ENCODE measurements at regions not wholly inside any gene's neighbourhood (a gene's known extent, or its start where the extent isn't known, plus 50 kb on each side); places are given as distances from the start of the nearest gene placed in this dataset.

DNA sequence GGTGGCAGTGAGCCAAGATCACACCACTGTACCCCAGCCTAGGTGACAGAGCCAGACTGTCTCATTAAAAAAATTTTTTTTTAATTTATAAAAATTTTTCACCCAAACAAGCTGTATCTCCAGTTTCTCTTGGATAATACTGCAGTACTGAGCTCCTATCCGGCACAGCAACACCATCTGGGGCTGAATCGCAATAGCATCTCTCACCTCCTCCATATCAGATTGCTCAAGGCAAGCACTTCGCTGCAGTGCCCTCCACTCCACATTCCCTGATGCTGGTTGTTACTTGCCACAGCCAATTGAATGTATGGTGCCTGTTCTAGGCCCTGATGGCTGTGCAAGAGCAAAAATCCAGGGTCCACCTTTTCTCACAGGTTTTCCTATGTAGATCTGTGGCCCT, 69.3 kb upstream of the FAM241A start:
- no peaks in the 10 kb centered on the region for H3K4me1 Mint-ChIP-seq (ENCODE audit: low read depth)
- H3K4me3 Mint-ChIP-seq (ENCODE audit: unreplicated experiment) = no peak overlapping the region
- no peaks in the 10 kb centered on the region for H3K36me3 Mint-ChIP-seq (ENCODE audit: low read depth)
- peaks cover 2% of the 10 kb centered on the region for H3K27me3 Mint-ChIP-seq (ENCODE audit: low read depth)
- no peak overlapping the region for H3K27ac Mint-ChIP-seq (ENCODE audit: unreplicated experiment)
- peaks cover 19% of the 10 kb centered on the region for H3K9me3 Mint-ChIP-seq (ENCODE audit: low read depth)
- TF ChIP-seq, protein P1, sequence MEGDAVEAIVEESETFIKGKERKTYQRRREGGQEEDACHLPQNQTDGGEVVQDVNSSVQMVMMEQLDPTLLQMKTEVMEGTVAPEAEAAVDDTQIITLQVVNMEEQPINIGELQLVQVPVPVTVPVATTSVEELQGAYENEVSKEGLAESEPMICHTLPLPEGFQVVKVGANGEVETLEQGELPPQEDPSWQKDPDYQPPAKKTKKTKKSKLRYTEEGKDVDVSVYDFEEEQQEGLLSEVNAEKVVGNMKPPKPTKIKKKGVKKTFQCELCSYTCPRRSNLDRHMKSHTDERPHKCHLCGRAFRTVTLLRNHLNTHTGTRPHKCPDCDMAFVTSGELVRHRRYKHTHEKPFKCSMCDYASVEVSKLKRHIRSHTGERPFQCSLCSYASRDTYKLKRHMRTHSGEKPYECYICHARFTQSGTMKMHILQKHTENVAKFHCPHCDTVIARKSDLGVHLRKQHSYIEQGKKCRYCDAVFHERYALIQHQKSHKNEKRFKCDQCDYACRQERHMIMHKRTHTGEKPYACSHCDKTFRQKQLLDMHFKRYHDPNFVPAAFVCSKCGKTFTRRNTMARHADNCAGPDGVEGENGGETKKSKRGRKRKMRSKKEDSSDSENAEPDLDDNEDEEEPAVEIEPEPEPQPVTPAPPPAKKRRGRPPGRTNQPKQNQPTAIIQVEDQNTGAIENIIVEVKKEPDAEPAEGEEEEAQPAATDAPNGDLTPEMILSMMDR (IDR thresholded peaks at IDR 0.05) = no peak
- DNase-seq (ENCODE audit: low spot score) = no peak

DNA sequence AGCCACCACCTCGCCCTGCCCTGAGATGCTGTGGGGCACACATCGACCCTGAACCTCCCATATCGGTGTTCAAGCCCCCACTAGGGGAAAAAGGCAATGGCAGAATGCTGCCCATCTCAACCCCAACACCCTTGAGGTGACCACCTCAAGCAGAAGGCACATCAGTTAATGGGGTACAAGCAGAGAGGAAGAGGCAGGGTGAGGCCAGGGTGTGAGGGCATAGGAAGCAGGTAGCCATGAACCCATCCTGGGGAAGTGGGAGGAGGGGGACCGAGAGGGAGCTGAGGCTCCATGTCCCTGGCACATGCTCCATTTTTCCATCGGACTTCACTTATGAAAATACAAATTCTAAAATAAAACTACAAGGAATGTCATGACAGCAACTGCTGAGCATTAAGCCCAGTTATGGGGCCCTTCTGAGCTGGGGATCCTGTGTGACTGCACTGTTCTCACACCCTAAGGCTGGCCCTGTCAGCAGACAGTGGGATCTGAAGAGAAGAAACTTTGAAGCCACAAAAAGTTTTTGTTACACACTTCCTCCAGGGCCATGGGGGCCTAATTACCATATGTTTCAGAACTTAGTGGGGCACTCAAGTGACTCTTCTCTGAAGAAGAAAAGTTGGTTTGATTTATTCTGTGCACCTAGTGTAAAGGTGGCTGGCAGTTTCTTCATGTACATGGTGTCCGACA, 68.2 kb upstream of the FAM241A start:
- Mint-ChIP-seq H3K4me3 (ENCODE audit: unreplicated experiment) (no peak overlapping the region), H3K27ac (ENCODE audit: unreplicated experiment) (no peak overlapping the region)
- TF ChIP-seq, protein P1 (IDR thresholded peaks at IDR 0.05) = no peak

DNA sequence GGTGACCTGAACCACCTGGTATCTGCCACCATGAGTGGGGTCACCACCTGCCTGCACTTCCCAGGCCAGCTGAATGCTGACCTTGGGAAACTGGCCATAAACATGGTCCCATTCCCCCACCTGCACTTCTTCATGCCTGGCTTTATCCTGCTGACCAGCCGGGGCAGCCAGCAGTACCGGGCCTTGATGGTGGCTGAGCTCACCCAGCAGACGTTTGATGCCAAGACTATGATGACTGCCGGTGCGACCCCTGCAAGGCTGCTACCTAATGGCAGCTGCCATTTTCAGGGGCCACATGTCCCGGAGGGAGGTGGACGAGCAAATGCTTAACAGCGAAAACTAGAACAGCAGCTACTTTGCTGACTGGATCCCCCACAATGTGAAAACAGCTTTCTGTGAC, 67.5 kb upstream of the FAM241A start:
- H3K27me3 Mint-ChIP-seq (ENCODE audit: low read depth) = no peaks in the 10 kb centered on the region
- no peak for DNase-seq (ENCODE audit: low spot score)
- H3K4me3 Mint-ChIP-seq (ENCODE audit: unreplicated experiment) = no peak overlapping the region
- H3K36me3 Mint-ChIP-seq (ENCODE audit: low read depth) = no peaks in the 10 kb centered on the region
- no peak overlapping the region for H3K27ac Mint-ChIP-seq (ENCODE audit: unreplicated experiment)
- TF ChIP-seq, protein P1 (IDR thresholded peaks at IDR 0.05) = no peak
- H3K9me3 Mint-ChIP-seq (ENCODE audit: low read depth) = peaks cover 12% of the 10 kb centered on the region
- no peaks in the 10 kb centered on the region for H3K4me1 Mint-ChIP-seq (ENCODE audit: low read depth)

More for the DNA sequence above, 68.2 kb upstream of the FAM241A start:
- H3K36me3 Mint-ChIP-seq (ENCODE audit: low read depth) = no peaks in the 10 kb centered on the region
- DNase-seq (ENCODE audit: low spot score) = no peak
- H3K4me1 Mint-ChIP-seq (ENCODE audit: low read depth) = no peaks in the 10 kb centered on the region
- peaks cover 19% of the 10 kb centered on the region for H3K9me3 Mint-ChIP-seq (ENCODE audit: low read depth)
- peaks cover 2% of the 10 kb centered on the region for H3K27me3 Mint-ChIP-seq (ENCODE audit: low read depth)

DNA sequence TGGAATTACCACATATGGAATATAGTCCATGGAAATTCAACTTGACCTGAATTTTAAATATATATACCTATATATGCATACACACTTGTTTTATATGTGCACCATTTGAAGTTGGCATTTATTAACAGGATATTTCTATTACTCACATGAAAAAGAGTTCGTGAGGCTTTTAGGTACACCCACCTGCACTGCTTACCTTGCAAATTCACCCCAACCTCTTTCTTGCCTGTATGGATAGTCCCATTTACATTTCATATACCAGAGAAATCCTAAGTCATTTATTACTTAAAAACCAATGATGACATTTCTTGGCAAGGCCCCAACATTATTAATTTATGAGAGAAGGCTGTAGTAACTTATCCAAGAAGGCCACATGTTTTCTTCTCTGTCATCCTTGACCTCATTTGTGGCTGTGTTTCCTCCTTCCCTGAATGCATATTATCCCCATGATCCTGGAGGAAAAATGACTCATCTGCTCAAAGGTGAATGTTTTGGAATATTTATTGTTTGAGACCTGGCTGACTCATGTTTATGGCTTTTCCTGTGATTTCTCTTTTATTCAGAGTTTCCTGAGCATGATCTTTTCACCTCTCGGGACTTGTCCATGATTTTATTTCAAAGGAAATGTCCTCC, 62.2 kb upstream of the FAM241A start:
- no peak overlapping the region for H3K27ac Mint-ChIP-seq (ENCODE audit: unreplicated experiment)
- H3K27me3 Mint-ChIP-seq (ENCODE audit: low read depth) = peaks cover 3% of the 10 kb centered on the region
- DNase-seq (ENCODE audit: low spot score) = no peak
- no peaks in the 10 kb centered on the region for H3K36me3 Mint-ChIP-seq (ENCODE audit: low read depth)
- no peaks in the 10 kb centered on the region for H3K9me3 Mint-ChIP-seq (ENCODE audit: low read depth)
- peaks cover 4% of the 10 kb centered on the region for H3K4me1 Mint-ChIP-seq (ENCODE audit: low read depth)
- H3K4me3 Mint-ChIP-seq (ENCODE audit: unreplicated experiment) = no peak overlapping the region
- TF ChIP-seq, protein P1 (IDR thresholded peaks at IDR 0.05) = no peak

DNA sequence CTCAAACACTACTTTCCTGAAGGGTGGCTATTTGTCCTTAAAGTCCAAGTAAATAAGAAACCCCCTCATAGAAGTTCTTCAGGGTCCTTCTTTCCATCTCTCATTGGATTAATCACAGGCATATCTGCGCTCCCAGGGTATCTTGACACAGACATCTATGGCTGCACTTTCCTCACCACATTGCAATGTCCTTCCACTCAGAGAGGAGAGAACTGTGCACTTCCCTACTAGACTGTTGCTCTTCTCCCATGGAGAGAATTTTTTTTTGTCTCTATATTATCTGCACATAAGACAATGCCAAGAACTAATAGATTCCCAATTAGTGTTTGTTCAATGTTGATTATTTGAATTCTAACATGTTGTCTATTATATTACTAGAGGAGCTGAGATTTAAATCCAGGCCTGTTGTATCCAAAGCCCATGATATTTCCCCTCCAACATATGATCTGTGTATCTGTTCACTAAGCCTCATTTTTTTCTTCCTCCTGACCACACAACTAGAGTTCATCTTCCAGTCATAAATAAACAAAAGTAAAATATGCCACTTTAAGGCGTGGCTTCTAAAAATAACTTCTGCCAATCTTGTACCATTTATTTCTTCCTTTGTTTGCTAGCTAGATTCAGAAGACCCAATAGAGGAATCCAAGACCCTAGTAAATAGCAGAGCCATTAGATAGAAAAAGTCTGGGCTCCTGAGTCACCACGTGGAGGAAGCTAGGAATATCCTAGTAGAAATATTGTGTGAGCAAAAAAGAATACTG, 61.5 kb upstream of the FAM241A start:
- H3K9me3 Mint-ChIP-seq (ENCODE audit: low read depth) = no peaks in the 10 kb centered on the region
- H3K4me1 Mint-ChIP-seq (ENCODE audit: low read depth) = peaks cover 4% of the 10 kb centered on the region
- no peak for DNase-seq (ENCODE audit: low spot score)
- TF ChIP-seq, protein P1 (IDR thresholded peaks at IDR 0.05) = no peak
- no peaks in the 10 kb centered on the region for H3K36me3 Mint-ChIP-seq (ENCODE audit: low read depth)
- no peak overlapping the region for H3K4me3 Mint-ChIP-seq (ENCODE audit: unreplicated experiment)
- no peak overlapping the region for H3K27ac Mint-ChIP-seq (ENCODE audit: unreplicated experiment)
- H3K27me3 Mint-ChIP-seq (ENCODE audit: low read depth) = peaks cover 5% of the 10 kb centered on the region
